ENCODE measurements at regions not wholly inside any gene's neighbourhood (a gene's known extent, or its start where the extent isn't known, plus 50 kb on each side); places are given as distances from the start of the nearest gene placed in this dataset.
A peak's percentile ranks its signal among the peaks of the same experiment; 100 is the strongest.
"Not testable (repeated sequence)": the region's sequence is repeated elsewhere in the genome, so short reads cannot be mapped to it uniquely, and the experiment has no call there.

- DNase-seq, result no peak
Measured at GRCh38 chr2:160550048-160550447, 56.4 kb upstream of the RBMS1 start.

- DNase-seq, result no peak
Measured at GRCh38 chr2:160551259-160551658, 57.7 kb upstream of the RBMS1 start.

- DNase-seq, result no peak
Measured at GRCh38 chr2:160555420-160556071, 61.9 kb upstream of the RBMS1 start.

GRCh38 chr2:160557903-160558302 is 64.3 kb upstream of the RBMS1 start:
- DNase-seq, result no peak

GRCh38 chr2:160558531-160558930 is 64.9 kb upstream of the RBMS1 start:
- DNase-seq, result no peak

GRCh38 chr2:160561551-160562295 is 68.1 kb upstream of the RBMS1 start:
- DNase-seq, result no peak

GRCh38 chr2:160562730-160563129 is 69.1 kb upstream of the RBMS1 start:
- no peak for DNase-seq

- no peak for DNase-seq
Measured at GRCh38 chr2:160564591-160564990, 71.0 kb upstream of the RBMS1 start.

GRCh38 chr2:160565099-160565845 is 71.7 kb upstream of the RBMS1 start:
- DNase-seq, result no peak

GRCh38 chr2:160566717-160567116 is 73.1 kb upstream of the RBMS1 start:
- DNase-seq, result no peak

- no peak for DNase-seq
Measured at GRCh38 chr2:160568856-160569255, 75.2 kb upstream of the RBMS1 start.

GRCh38 chr2:160570376-160570775 is 76.8 kb upstream of the RBMS1 start:
- peak in 1 of 2 donors; percentile 21 for DNase-seq

GRCh38 chr2:160574468-160575140 is 81.0 kb upstream of the RBMS1 start:
- no peak for DNase-seq

GRCh38 chr2:160575368-160575767 is 81.8 kb upstream of the RBMS1 start:
- no peak for DNase-seq

- no peak for DNase-seq
Measured at GRCh38 chr2:160576054-160576499, 82.5 kb upstream of the RBMS1 start.

- DNase-seq, result not testable (repeated sequence)
Measured at GRCh38 chr2:160577081-160577480, 83.5 kb upstream of the RBMS1 start.

GRCh38 chr2:160581035-160581434 is 87.4 kb upstream of the RBMS1 start:
- no peak for DNase-seq

- DNase-seq, result no peak
Measured at GRCh38 chr2:160581448-160581847, 87.8 kb upstream of the RBMS1 start.

GRCh38 chr2:160582081-160582480 is 88.5 kb upstream of the RBMS1 start:
- no peak for DNase-seq

GRCh38 chr2:160582490-160583145 is 89.0 kb upstream of the RBMS1 start:
- no peak for DNase-seq

- DNase-seq, result no peak
Measured at GRCh38 chr2:160583146-160583535, 89.5 kb upstream of the RBMS1 start.

- DNase-seq, result no peak
Measured at GRCh38 chr2:160583813-160584537, 90.4 kb upstream of the RBMS1 start.

Data from CD4-positive, alpha-beta T cell treated with Interferon alpha-2 for 1 hour (primary cell).